ENCODE measurements at regions not wholly inside any gene's neighbourhood (a gene's known extent, or its start where the extent isn't known, plus 50 kb on each side); places are given as distances from the start of the nearest gene placed in this dataset.

DNA sequence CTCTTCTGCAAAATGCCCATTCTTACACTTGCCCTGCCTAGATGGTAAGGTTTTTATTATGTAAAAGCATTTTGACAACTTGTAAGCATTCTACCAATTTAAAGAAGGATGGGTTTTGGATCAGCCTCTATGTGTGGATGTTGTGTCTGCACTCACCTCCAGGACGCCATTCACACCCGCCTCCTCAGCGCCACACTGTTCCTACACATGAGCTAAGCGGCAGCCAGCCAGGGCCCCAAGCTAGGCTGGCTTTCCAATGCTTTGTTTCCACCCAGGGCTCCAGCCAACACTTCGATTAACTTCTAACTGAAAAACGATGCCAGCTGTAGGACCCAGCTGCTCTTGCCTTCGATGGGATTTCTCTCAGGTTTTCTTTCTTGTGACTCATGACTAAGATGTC, 73.3 kb upstream of the FZD7 start:
- intact Hi-C loops (cut with DNase I; ENCODE audit: low total_unique reads), result no loop called here
- peaks cover 0 to 7% (median 0%) of the 10 kb centered on the region in 3 donors for H3K27me3 ChIP-seq
- no peaks in the 10 kb centered on the region for H3K9me3 ChIP-seq
- no peaks in the 10 kb centered on the region for H3K36me3 ChIP-seq
- H3K4me3 ChIP-seq, result no peak overlapping the region
- TF ChIP-seq CTCF (IDR thresholded peaks at IDR 0.05), result no peak
- TF ChIP-seq EP300 (IDR thresholded peaks at IDR 0.05), result no peak
- TF ChIP-seq POLR2A (IDR thresholded peaks at IDR 0.05), result no peak
- no peak for TF ChIP-seq POLR2AphosphoS5 (IDR thresholded peaks at IDR 0.05)
- H3K27ac ChIP-seq, result no peak overlapping the region
- 75 to 86% (median 84%) methylated on average over 7 of the region's 7 CpGs for WGBS, 5 donors
- DNase-seq, result no peak
- no peaks in the 10 kb centered on the region for H3K4me1 ChIP-seq

- Histone ChIP-seq H3K9me3 (no peaks in the 10 kb centered on the region), H3K4me3 (no peak overlapping the region), H3K27ac (no peak overlapping the region), H3K4me1 (no peaks in the 10 kb centered on the region), H3K36me3 (no peaks in the 10 kb centered on the region), H3K27me3 (peaks cover 0 to 3% (median 0%) of the 10 kb centered on the region in 3 donors)
- intact Hi-C loops (cut with DNase I; ENCODE audit: low total_unique reads), result no loop called here
- 84 to 94% (median 90%) methylated on average over 3 of the region's 3 CpGs for WGBS, 5 donors
- TF ChIP-seq EP300 (IDR thresholded peaks at IDR 0.05), result no peak
- no peak for TF ChIP-seq POLR2AphosphoS5 (IDR thresholded peaks at IDR 0.05)
- no peak for TF ChIP-seq POLR2A (IDR thresholded peaks at IDR 0.05)
- TF ChIP-seq CTCF (IDR thresholded peaks at IDR 0.05), result no peak
- no peak for DNase-seq
Observed at GRCh38 chr2:201961401-201961800, 72.3 kb upstream of the FZD7 start.

GRCh38 chr2:201962774-201963562, 70.7 kb upstream of the FZD7 start:
- Histone ChIP-seq H3K4me3 (no peak overlapping the region), H3K4me1 (no peaks in the 10 kb centered on the region), H3K27me3 (peaks cover 0 to 6% (median 0%) of the 10 kb centered on the region in 3 donors), H3K36me3 (no peaks in the 10 kb centered on the region), H3K27ac (no peak overlapping the region), H3K9me3 (no peaks in the 10 kb centered on the region)
- intact Hi-C loops (cut with DNase I; ENCODE audit: low total_unique reads), result no loop called here
- TF ChIP-seq EP300 (IDR thresholded peaks at IDR 0.05) (no peak), POLR2A (IDR thresholded peaks at IDR 0.05) (no peak), CTCF (IDR thresholded peaks at IDR 0.05) (no peak), POLR2AphosphoS5 (IDR thresholded peaks at IDR 0.05) (no peak)
- no peak for DNase-seq
- WGBS, 5 donors, result 83 to 91% (median 88%) methylated on average over 14 of the region's 14 CpGs

DNA sequence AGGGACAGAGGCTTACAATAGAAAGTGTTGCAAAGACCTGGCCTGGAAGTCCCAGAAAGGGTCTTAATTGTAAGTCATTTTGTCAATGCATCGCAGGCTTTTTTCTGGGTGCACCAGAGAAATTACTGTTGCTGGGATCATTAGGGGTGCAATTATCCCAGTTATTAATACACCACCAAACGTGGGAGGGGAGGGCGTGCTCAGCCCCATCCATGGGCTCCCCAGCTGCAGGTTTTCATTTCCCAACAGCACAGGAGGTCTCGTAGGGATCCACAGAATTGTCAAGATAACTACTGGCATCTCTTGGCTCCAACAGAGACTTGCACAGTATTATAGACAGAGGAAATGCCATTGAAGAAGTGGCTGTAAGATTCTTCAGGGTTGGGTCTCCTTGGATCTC, 69.6 kb upstream of the FZD7 start:
- Histone ChIP-seq H3K9me3 (no peaks in the 10 kb centered on the region), H3K36me3 (no peaks in the 10 kb centered on the region), H3K4me1 (no peaks in the 10 kb centered on the region), H3K27ac (no peak overlapping the region), H3K27me3 (peaks cover 0 to 6% (median 0%) of the 10 kb centered on the region in 3 donors), H3K4me3 (no peak overlapping the region)
- no peak for DNase-seq
- TF ChIP-seq POLR2A (IDR thresholded peaks at IDR 0.05) (no peak), EP300 (IDR thresholded peaks at IDR 0.05) (no peak), CTCF (IDR thresholded peaks at IDR 0.05) (no peak), POLR2AphosphoS5 (IDR thresholded peaks at IDR 0.05) (no peak)
- WGBS, 5 donors, result 84 to 93% (median 92%) methylated on average over 4 of the region's 4 CpGs
- intact Hi-C loops (cut with DNase I; ENCODE audit: low total_unique reads), result no loop called here
